GM21737 (cell line): ENCODE measurements at regions not wholly inside any gene's neighbourhood (a gene's known extent, or its start where the extent isn't known, plus 50 kb on each side); places are given as distances from the start of the nearest gene placed in this dataset.
"Not testable (repeated sequence)": the region's sequence is repeated elsewhere in the genome, so short reads cannot be mapped to it uniquely, and the experiment has no call there.

Experiments
- ATAC-seq: cut with Tn5 transposase; IDR thresholded peaks from one replicate; pipeline ENCODE4 v1.9.1; 2021; ENCODE audit warnings: mild to moderate bottlenecking, moderate library complexity; ENCODE audit not compliant: unreplicated experiment

GRCh38 chr10:109308971-109309370 is 614.3 kb downstream of the XPNPEP1 start:
- ATAC-seq = no peak

GRCh38 chr10:109307102-109307501 is 616.2 kb downstream of the XPNPEP1 start:
- not testable (repeated sequence) for ATAC-seq

GRCh38 chr10:109306698-109307097 is 616.6 kb downstream of the XPNPEP1 start:
- ATAC-seq = no peak

GRCh38 chr10:109287858-109288257 is 635.5 kb downstream of the XPNPEP1 start:
- no peak for ATAC-seq

- ATAC-seq = no peak
Observed at GRCh38 chr10:109282510-109282909, 640.8 kb downstream of the XPNPEP1 start.

- ATAC-seq = no peak
Observed at GRCh38 chr10:109281347-109281746, 642.0 kb downstream of the XPNPEP1 start.

- ATAC-seq = no peak
Observed at GRCh38 chr10:109280837-109281236, 642.5 kb downstream of the XPNPEP1 start.

- ATAC-seq = no peak
Observed at GRCh38 chr10:109277456-109277855, 645.9 kb downstream of the XPNPEP1 start.

- no peak for ATAC-seq
Observed at GRCh38 chr10:109275960-109276359, 647.4 kb downstream of the XPNPEP1 start.

- no peak for ATAC-seq
Observed at GRCh38 chr10:109274681-109275080, 648.6 kb downstream of the XPNPEP1 start.

GRCh38 chr10:109270173-109270572 is 653.1 kb downstream of the XPNPEP1 start:
- no peak for ATAC-seq

GRCh38 chr10:109264004-109264403 is 659.3 kb downstream of the XPNPEP1 start:
- no peak for ATAC-seq

GRCh38 chr10:109261231-109261630 is 662.1 kb downstream of the XPNPEP1 start:
- ATAC-seq = no peak

GRCh38 chr10:109259293-109259692 is 664.0 kb downstream of the XPNPEP1 start:
- ATAC-seq = no peak

GRCh38 chr10:109253306-109253705 is 670.0 kb downstream of the XPNPEP1 start:
- no peak for ATAC-seq

GRCh38 chr10:109250152-109250551 is 673.2 kb downstream of the XPNPEP1 start:
- no peak for ATAC-seq

- ATAC-seq = no peak
Observed at GRCh38 chr10:109247814-109248213, 675.5 kb downstream of the XPNPEP1 start.

GRCh38 chr10:109245821-109246220 is 677.5 kb downstream of the XPNPEP1 start:
- no peak for ATAC-seq

GRCh38 chr10:109239371-109239770 is 683.9 kb downstream of the XPNPEP1 start:
- ATAC-seq = no peak

GRCh38 chr10:109237682-109238081 is 685.6 kb downstream of the XPNPEP1 start:
- no peak for ATAC-seq

GRCh38 chr10:109237050-109237449 is 686.3 kb downstream of the XPNPEP1 start:
- ATAC-seq = no peak

GRCh38 chr10:109223533-109223932 is 699.8 kb downstream of the XPNPEP1 start:
- ATAC-seq = not testable (repeated sequence)

- ATAC-seq = no peak
Observed at GRCh38 chr10:109219935-109220605, 703.2 kb downstream of the XPNPEP1 start.
